AG08396 (cell line): ENCODE measurements at regions not wholly inside any gene's neighbourhood (a gene's known extent, or its start where the extent isn't known, plus 50 kb on each side); places are given as distances from the start of the nearest gene placed in this dataset.
"Not testable (repeated sequence)": the region's sequence is repeated elsewhere in the genome, so short reads cannot be mapped to it uniquely, and the experiment has no call there.

Source experiments
- DNase-seq: peaks from one replicate; pipeline ENCODE4 v3.0.0; 2012; ENCODE audit warnings: low spot score, mixed read lengths

DNA sequence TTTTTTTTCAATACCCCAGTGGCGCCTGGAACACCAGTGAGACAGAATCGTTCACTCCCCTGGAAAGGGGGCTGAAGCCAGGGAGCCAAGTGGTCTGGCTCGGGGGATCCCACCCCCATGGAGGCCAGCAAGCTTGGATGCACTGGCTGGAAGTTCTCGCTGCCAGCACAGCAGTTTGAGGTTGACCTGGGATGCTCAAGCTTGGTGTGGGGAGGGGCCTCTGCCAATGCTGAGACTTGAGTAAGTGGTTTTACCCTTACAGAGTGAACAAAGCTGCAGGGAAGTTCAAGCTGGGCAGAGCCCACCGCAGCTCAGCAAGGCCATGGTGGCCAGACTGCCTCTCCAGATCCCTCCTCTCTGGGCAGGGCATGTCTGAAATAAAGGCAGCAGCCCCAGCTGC lies 276.2 kb upstream of the CNTN6 start:
- no peak for DNase-seq

DNA sequence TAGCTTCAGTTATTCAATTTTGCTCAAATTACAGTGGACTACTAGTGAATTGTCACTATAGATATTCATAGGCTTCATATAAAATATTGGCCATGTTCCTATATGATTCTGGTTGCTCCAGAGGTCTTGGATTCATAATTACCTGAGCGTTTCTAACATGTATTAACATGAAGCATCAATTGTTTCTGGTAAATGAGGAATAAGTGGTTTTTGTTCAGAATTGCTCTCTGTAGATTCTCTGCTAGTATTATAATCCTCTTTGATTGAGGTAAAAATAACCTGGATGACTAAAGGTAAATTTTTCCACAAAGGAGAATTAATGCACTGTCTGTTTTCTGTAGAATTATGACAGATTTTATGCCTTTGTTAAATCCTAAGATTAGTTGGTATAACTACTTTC lies 258.1 kb upstream of the CNTN6 start:
- no peak for DNase-seq

DNA sequence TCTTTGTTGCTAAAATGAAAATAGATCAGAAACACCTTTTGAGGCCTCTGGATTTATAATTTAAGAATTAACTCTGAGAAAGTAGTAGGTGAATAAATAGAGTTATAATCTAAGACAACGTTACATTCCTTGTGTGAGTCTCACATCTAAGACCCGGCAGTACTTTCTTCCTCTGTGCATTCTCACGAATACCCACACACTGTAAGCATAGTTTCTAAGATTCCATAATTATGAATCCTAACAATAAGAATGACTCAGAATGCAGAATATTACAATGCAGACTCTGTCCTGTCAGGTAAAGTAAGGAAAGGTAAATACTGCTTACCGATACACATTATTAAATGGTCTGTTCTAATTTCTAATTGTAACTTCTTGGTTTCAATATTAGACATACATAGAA lies 257.7 kb upstream of the CNTN6 start:
- DNase-seq = no peak

DNA sequence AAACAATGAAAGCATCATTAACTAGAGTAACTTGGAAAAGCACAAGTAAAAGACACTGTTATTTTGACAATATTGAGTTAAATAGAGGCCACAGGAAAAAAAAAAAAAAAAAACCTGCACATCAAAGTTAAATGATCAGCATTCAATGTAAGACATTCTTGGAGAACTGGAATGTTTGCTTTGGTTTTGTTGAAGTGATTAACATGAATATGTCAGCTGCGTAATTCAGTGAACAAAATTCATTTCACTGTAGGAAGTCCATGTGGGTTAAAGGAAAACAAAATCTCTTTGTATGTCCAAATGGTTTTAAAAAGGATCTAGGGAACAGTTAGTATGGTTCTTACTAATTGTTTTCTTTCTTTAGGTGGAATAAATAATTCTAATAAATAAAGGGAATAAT lies 252.8 kb upstream of the CNTN6 start:
- DNase-seq = no peak

DNA sequence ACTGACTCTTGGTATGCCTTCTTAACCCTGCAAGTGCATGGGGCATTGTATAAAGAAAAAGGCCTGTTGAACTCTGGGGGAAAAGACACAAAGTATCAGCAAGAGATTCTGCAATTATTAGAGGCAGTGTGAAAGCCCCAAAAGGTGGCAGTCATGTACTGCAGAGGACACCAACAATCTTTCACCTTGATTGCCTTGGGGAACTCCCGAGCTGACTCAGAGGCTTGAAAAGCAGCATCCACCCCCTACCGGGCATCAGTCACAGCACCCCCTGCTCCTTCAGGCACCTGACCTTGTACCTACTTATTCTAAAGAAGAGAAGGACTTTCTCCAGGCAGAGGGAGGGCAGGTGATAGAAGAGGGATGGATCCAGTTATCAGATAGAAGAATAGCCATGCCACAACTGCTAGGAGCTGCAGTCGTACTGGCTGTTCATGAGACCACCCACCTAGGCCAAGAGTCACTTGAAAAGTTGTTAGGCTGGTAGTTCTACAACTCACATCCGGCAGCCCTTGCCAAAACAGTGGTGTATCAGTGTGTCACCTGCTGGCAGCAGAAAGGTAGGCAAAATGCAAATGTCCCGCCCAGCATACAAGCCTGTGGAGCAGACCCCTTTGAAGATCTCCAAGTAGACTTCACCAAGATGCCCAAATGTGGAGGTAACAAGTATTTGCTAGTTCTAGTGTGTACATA lies 241.6 kb upstream of the CNTN6 start:
- no peak for DNase-seq

DNA sequence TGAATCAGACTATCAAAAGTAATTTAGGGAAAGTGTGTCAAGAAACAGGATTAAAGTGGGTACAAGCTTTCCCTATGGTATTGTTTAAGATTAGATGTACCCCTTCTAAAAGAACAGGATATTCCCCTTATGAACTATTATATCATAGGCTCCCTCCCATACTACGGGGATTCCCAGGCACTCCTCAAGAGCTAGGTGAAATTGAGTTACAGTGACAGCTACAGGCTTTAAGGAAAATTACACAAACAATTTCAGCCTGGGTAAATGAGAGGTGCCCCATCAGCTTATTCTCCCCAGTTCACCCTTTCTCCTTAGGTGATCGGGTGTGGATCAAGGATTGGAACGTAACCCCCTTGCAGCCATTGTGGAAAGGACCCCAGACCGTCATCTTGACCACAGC lies 240.8 kb upstream of the CNTN6 start:
- DNase-seq = no peak

DNA sequence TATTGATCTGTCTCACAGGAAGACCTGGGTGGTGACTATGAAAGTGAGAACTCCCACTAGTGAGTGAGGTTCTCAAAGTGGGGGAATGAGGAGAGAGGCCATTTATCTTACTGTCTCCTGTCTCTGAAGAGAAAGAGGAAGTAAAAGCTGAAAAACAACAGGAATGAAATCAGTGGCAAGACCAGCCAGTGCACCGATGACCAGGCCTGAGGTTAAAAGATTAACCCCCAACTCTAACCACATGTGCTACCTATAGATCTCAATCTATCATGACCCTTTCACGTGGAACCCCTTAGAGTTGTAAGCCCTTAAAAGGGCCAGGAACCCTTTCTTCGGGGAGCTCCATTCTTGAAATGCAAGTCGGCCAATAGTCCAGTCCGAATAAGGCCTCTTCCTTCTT lies 239.3 kb upstream of the CNTN6 start:
- DNase-seq = no peak

DNA sequence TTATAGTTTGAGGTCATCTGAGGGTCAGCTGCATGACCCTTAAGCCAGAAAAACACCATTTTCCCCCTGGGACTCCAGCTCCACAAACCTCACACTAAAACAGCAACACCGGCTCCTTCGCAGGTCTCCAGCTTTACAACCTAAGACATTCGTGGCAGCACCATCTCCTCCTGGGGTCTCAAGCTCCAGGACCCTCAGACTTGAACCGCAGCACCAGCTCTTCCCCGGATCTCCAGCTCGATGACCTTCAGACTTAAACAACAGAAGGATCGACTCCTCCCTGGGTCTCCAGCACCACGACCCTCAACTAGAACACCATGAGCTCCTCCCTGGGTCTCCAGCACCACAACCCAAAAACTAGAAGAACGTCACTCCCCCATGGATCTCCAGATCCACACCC lies 233.7 kb upstream of the CNTN6 start:
- DNase-seq = no peak

DNA sequence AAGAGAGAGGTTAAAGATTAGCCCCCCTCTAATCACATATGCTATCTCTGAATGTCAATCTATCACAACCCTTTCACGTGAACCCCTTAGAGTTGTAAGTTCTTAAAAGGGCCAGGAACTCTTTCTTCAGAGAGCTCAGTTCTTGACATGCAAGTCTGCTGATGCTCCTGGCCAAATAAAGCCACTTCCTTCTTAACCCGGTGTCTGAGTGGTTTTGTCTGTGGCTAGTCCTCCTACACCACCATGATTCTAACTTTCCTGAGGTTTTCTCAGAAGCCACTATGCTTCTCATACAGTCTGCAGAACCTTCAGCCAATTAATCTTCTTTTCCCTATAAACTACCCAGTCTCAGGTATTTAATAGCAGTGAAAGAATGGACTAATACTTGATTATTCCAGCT lies 231.1 kb upstream of the CNTN6 start:
- DNase-seq = no peak

DNA sequence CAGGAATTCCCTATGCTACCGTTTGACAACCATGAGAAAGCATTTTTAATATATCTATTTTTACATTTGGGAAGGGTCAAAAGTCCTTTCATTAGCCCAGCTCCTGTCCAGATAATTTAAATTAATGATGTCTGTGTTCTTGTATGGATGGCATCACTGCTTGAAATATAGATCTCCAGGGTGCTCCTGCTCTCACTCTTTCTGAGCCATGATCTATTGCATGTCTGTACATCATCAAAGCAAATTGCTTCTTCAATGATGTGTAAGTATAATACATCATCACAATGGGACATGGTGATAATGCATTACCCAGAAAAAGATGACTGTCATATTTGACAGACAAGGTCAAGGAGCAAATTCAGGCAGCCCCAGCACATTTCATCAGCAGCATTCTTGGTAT lies 223.6 kb upstream of the CNTN6 start:
- DNase-seq = no peak

DNA sequence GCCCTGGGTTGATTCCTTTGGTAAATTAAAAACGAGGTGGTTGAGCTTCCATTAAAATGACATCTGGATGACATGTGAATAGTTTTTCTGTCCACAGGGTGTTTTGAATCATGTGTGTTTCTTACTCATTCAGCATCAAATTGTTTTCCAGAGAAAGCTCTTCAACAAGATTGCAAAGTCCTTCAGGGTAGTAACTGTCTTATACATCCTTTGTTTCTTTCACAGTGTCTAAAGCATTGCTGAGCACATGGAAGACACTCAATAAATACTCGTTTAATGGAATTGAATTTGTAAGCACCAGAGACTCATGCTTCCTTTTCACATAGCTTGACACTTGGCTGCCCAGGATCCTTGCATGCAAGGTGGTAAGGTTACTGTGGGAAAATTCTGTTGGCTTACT lies 223.1 kb upstream of the CNTN6 start:
- no peak for DNase-seq

DNA sequence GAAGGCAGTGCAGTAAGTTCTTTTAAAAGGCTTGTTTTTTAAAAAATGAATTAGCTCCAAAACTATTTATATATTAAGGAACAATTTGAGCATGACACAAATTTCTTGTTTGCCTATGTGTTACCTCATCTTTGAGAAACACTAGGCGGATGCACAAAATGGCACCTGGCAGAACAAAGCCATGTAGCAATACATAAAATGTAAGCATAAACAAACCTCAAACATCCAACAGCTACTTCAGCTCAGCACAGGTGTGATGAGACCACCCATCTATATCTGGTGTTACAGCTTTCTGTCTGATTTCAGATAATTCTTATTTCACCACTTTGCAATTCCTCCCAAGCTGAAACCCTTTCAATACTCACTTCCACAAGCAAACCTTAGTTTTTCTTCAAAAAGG lies 221.2 kb upstream of the CNTN6 start:
- no peak for DNase-seq

DNA sequence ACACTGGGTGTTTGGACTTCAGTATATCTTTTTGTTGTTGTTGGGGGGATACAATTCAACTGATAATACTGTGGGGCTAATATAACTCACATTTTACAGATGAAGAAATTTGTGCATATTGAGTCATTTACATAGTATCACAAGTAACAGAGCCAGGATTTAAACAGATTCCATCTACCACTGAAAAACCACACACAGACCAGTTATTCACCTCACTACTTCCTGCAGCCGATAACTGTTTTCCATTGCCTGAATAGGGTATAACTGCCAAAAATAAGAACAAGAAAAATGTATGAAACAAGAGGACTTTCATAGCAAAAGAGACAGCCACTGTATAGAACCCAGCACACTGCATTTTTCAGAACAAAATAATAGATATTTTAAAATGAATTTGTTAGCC lies 215.8 kb upstream of the CNTN6 start:
- no peak for DNase-seq

DNA sequence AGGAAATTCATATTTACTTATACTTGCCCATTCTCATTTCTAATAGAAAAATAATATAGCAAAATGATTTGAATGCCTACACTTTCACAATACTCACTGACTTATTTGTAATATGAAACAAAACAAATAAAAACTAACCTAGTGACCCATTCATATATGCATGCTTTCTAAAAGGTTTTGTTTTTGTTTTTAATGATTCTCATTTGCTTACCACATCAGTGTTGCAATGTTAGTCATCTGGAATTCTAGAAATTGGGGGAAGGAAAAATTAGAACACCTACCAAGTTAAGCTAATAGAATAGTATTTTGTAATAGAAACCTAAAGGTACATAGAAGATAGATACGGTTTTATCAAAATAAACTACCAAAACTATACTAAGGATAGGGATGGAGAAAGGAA lies 214.1 kb upstream of the CNTN6 start:
- DNase-seq = no peak

DNA sequence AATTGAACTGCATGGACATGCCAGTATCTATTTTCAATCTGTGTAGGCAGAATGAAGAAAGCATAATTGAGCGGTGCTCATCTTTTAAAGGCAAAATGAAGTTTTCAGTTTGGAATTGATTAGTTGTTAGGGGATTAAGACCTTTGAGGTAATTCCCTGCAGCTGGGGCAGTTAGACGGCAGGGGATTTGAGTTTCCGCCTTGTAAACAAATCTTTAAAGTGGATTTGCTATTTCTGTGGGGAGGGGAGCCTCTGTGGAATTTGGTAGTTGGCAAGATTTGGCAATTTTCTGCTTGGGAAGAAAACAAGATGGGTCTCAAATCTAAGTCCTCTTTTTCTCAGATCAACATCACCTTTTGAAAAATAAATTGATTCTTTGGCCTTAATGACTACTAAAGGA lies 212.5 kb upstream of the CNTN6 start:
- DNase-seq = no peak

DNA sequence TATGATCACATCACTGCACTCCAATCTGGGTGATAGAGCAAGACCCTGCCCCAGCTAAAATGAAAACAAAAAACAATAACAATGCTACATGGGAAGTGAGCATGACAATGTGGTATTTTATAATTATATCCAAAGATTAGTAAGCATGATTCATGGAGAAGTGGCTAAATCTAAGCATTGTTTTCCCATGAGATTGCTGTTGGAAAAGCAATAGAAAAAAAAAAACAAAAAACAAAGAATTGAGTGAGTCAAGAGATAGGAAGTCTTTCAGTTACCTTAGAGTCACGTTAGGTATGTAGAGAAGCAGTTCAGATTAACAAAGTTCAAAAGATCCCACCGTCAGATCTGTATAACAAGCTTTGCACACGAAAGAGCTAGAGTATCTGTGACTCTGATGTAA lies 210.3 kb upstream of the CNTN6 start:
- no peak for DNase-seq

DNA sequence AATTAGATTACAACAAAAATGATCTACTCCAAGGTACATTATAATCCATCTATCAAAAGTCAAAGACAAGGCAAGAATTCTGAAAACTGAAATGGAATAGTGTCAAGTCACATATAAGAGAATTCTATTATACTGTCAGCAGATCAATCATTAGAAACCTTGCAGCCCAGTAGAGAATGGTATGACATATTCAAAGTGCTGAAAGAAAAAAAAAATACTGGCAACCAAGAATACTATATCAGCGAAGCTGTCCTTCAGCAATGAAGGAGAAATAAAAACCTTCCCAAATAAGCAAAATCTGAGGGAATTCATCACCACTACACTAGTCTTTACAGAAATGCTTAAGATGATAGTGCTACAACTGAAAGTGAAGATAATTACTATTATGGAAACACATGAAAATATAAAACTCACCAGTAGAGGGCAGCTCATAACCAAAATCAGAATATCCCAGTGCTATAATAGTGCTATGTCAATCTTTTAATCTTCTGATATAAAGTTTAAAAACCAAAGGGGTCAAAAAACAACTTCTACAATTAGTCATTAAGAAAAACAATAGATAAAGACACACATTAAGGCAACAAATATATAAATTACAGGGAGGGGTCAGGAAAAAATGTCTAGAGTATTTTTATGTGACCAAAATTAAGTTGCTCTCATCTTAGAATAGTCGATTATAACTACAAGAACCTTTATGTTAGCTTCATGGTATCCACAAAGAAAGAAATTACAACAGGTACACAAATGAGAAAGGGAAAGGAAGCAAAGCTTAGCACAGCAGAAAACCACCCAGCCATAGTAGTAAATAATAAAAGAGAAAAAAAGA lies 190.7 kb upstream of the CNTN6 start:
- no peak for DNase-seq

DNA sequence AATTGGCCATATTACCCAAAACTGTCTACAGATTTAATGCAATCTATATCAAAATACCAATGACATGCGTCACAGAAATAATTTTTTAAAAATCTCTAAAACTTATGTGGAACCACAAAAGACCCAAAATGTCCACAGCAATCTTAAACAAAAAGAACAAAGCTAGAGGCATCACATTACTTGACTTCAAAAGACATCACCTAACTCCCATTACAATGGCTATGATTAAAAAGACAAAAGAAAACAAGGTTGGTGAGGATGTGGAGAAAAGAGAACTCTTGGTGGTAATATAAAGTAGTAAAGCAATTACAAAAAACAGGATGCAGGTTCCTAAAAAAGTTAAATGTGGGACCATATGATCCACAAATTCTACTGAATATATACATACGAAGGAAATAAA lies 187.6 kb upstream of the CNTN6 start:
- DNase-seq = no peak

DNA sequence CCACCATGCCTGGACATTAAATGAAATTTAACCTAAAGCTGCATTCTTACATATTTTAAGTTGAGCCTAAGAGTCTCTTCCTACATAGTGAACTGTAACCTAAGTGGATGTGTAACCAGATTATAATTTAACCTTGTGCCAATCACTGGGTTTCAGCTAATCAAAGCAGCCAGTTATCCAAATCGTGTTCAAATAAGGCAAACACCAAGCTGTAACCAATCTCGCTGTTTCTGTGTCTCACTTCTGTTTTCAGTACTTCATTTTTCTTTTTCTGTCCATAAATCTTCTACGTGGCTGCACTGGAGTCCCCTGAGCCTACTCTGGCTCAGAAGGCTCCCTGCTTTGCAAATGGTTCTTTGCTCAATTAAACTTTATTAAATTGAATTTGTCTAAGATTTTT lies 186.1 kb upstream of the CNTN6 start:
- no peak for DNase-seq

DNA sequence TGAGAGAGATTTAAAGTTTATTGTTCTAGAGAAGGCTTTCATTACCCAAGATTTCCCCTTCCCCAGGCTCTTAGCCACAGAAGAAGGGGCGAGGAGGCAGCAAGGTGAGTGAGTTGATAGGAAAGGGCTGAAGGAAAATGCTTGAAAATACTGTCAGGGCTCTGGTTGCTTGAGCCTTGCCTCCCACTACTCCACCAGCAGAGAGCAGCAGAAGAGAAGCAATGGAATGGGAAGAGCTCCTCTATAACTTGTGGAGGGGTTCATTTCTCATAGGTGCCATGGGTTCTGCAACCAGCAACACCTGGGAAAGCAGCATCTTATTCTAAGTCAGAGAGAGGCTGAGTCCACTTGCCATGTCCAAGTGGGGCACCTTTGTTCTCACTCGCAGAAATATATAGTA lies 184.0 kb upstream of the CNTN6 start:
- no peak for DNase-seq

DNA sequence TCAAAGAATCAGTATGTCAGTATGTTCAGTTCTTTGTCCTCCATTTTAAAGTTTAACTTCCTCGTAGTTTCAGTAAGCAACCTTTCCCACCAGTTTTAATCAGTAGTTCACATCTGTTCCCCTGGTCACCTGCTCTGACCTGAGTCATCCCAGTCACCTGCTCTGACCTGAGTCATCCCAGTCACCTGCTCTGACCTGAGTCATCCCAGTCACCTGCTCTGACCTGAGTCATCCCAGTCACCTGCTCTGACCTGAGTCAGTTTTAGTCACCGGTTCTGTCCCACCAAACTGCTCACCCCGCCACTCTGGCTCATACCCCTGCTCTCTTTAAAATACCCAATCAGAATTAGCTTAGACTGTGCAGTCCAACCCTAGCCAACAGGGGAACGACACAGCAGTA lies 180.1 kb upstream of the CNTN6 start:
- not testable (repeated sequence) for DNase-seq

DNA sequence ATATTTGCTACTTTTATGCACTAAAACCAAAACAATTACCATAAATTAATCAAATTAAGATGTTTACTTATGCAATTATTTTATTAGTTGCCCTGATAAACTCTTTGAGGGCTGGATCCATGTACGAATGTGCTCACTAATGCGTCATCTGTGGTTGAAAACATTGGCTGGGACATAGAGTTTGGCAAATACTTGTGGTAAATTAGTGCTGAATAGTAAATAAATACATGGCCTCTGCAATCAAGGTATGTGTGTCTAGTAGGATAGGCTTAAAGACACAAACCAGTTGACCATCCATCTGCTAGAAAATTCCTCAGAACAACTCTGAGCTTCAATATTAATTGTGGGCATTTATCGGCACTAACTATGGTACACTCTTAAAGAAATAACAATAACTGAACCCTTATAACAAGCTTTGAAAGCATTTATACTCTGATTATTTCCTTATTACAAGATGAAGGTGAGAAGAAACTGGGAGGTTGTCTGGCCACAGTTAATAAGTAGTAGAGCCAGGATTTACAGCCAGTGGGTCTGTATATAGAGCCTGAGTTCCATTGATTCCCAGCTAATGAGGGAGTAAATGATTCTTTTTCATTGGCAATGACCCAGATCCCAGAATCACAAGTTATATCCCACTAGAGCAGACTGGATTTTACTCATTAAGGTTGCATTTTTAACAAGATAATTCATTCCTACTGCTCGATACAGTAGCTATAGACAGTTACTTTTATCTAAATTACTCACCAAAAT lies 169.5 kb upstream of the CNTN6 start:
- no peak for DNase-seq

DNA sequence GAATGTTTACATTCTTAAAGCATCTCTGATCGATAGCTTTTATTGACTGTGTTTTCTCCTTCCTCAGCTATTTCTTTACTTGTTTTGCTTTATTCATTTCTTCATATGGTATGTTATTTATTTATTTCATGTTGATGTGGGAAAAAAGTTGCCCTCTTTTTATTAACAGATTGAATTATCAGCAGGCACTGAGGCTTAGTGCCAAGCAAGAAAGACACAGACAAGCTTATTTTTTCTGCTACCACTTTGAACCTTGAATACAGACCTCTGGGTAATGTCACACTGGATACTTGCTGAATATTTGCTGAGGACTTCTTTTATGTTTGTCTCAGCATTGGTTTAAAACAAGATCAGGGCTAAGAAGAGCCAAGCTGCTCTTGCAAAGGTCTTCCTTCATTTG lies 162.0 kb upstream of the CNTN6 start:
- no peak for DNase-seq
